Astrocyte (in vitro differentiated cells and primary cell): ENCODE measurements at regions not wholly inside any gene's neighbourhood (a gene's known extent, or its start where the extent isn't known, plus 50 kb on each side); places are given as distances from the start of the nearest gene placed in this dataset.

Source experiments
- DNase-seq: peaks from one replicate; pipeline ENCODE4 v3.0.0-alpha.2; 2010; ENCODE audit warnings: low read depth
- FAIRE-seq: peaks from 2 replicates; lab custom pipeline; 2011; peaks lifted over from hg19 to GRCh38; lab: Jason Lieb, UNC
- H2AFZ ChIP-seq: 2 replicates; pipeline ENCODE4 v1.6.0; 2012; ENCODE audit warnings: low read depth, low read length, inconsistent platforms
- H3K27ac ChIP-seq: 2 replicates; pipeline ENCODE4 v1.5.1; 2011; ENCODE audit warnings: low read depth, low read length, inconsistent platforms
- H3K27me3 ChIP-seq: 2 replicates; pipeline ENCODE4 v1.6.0; 2011; ENCODE audit warnings: low read length, inconsistent platforms; ENCODE audit not compliant: insufficient read depth
- H3K36me3 ChIP-seq: 2 replicates; pipeline ENCODE4 v1.5.1; 2011; ENCODE audit warnings: low read length, inconsistent platforms; ENCODE audit not compliant: insufficient read depth
- H3K4me1 ChIP-seq: 2 replicates; pipeline ENCODE4 v1.5.1; 2011; ENCODE audit warnings: low read length, inconsistent platforms; ENCODE audit not compliant: insufficient read depth
- H3K4me2 ChIP-seq: 2 replicates; pipeline ENCODE4 v1.6.0; 2012; ENCODE audit warnings: low read length, inconsistent platforms
- H3K4me3 ChIP-seq: 2 replicates; pipeline ENCODE4 v1.5.1; 2011; ENCODE audit warnings: low read depth, mild to moderate bottlenecking, low read length, inconsistent platforms; ENCODE audit not compliant: insufficient read depth
- H3K79me2 ChIP-seq: 2 replicates; pipeline ENCODE4 v1.6.0; 2012; ENCODE audit warnings: mild to moderate bottlenecking, low read length, inconsistent platforms; ENCODE audit not compliant: insufficient read depth
- H3K9ac ChIP-seq: 2 replicates; pipeline ENCODE4 v1.6.0; 2012; ENCODE audit warnings: mild to moderate bottlenecking, low read length, inconsistent platforms
- H3K9me3 ChIP-seq: 2 replicates; pipeline ENCODE4 v1.5.1; 2012; ENCODE audit warnings: low read depth, mild to moderate bottlenecking, low read length, inconsistent platforms; ENCODE audit not compliant: insufficient read depth
- H4K20me1 ChIP-seq: 2 replicates; pipeline ENCODE4 v1.6.0; 2012; ENCODE audit warnings: low read length, inconsistent platforms; ENCODE audit not compliant: insufficient read depth
- H3K27ac Mint-ChIP-seq: one replicate; pipeline ENCODE4 v1.8.0; 2021; ENCODE audit warnings: mild to moderate bottlenecking, mixed read lengths; ENCODE audit not compliant: unreplicated experiment
- H3K27me3 Mint-ChIP-seq: one replicate; pipeline ENCODE4 v1.8.0; 2021; ENCODE audit warnings: low read depth, mixed read lengths; ENCODE audit not compliant: unreplicated experiment
- H3K36me3 Mint-ChIP-seq: one replicate; pipeline ENCODE4 v1.8.0; 2021; ENCODE audit warnings: low read depth, mixed read lengths; ENCODE audit not compliant: unreplicated experiment
- H3K4me1 Mint-ChIP-seq: one replicate; pipeline ENCODE4 v1.8.0; 2021; ENCODE audit warnings: low read depth, mixed read lengths; ENCODE audit not compliant: unreplicated experiment
- H3K4me3 Mint-ChIP-seq: one replicate; pipeline ENCODE4 v1.8.0; 2021; ENCODE audit warnings: mild to moderate bottlenecking, moderate library complexity, mixed read lengths; ENCODE audit not compliant: unreplicated experiment
- H3K9me3 Mint-ChIP-seq: one replicate; pipeline ENCODE4 v1.8.0; 2021; ENCODE audit warnings: mild to moderate bottlenecking, mixed read lengths; ENCODE audit not compliant: unreplicated experiment
- EZH2 ChIP-seq: IDR thresholded peaks from 2 replicates; pipeline ENCODE4 v1.6.1; 2012; ENCODE audit warnings: mild to moderate bottlenecking, low read length, inconsistent platforms; ENCODE audit not compliant: insufficient read depth
- TF ChIP-seq, protein P1 (sequence below): IDR thresholded peaks from 2 replicates; pipeline ENCODE4 v1.5.1; 2011; ENCODE audit warnings: low read depth, mild to moderate bottlenecking, inconsistent platforms, low read length, moderate library complexity; ENCODE audit not compliant: insufficient read depth

DNA sequence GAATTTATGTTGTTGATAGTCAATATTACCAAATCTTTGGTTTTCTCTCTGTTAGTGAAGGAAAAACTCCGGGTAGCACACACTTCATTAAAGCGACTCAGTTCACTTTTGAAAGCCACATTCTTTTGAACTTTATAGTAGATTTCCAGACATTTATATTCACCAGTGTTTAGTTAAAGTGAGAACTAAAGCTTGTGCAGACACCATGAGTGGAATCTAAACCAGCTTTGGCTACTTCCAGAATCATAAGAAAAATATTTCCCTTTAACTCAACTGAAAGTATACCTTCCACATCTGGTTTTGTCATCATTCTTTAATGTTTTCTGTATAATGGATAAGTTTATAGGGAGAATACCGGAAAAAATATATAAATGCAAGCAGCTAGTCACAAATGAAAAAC, 92.1 kb upstream of the COL21A1 start:
- no peaks in the 10 kb centered on the region for H3K36me3 Mint-ChIP-seq
- Histone ChIP-seq H3K4me1 (peaks cover 17% of the 10 kb centered on the region), H3K27ac (no peak overlapping the region), H3K79me2 (no peaks in the 10 kb centered on the region), H2AFZ (no peak overlapping the region), H4K20me1 (no peaks in the 10 kb centered on the region), H3K9me3 (no peaks in the 10 kb centered on the region), H3K36me3 (no peaks in the 10 kb centered on the region), H3K4me3 (no peak overlapping the region), H3K4me2 (no peak overlapping the region), H3K27me3 (no peaks in the 10 kb centered on the region), H3K9ac (no peak overlapping the region)
- H3K27ac Mint-ChIP-seq, result no peak overlapping the region
- no peaks in the 10 kb centered on the region for H3K27me3 Mint-ChIP-seq
- DNase-seq (no peak), FAIRE-seq (no peak)
- TF ChIP-seq EZH2, result no peak
- TF ChIP-seq, protein P1, sequence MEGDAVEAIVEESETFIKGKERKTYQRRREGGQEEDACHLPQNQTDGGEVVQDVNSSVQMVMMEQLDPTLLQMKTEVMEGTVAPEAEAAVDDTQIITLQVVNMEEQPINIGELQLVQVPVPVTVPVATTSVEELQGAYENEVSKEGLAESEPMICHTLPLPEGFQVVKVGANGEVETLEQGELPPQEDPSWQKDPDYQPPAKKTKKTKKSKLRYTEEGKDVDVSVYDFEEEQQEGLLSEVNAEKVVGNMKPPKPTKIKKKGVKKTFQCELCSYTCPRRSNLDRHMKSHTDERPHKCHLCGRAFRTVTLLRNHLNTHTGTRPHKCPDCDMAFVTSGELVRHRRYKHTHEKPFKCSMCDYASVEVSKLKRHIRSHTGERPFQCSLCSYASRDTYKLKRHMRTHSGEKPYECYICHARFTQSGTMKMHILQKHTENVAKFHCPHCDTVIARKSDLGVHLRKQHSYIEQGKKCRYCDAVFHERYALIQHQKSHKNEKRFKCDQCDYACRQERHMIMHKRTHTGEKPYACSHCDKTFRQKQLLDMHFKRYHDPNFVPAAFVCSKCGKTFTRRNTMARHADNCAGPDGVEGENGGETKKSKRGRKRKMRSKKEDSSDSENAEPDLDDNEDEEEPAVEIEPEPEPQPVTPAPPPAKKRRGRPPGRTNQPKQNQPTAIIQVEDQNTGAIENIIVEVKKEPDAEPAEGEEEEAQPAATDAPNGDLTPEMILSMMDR, result no peak
- no peak overlapping the region for H3K4me3 Mint-ChIP-seq
- no peaks in the 10 kb centered on the region for H3K4me1 Mint-ChIP-seq
- H3K9me3 Mint-ChIP-seq, result peaks cover 3% of the 10 kb centered on the region

- no peaks in the 10 kb centered on the region for H3K4me1 Mint-ChIP-seq
- H3K36me3 ChIP-seq, result no peaks in the 10 kb centered on the region
- H3K27me3 ChIP-seq, result no peaks in the 10 kb centered on the region
- no peak overlapping the region for H3K27ac Mint-ChIP-seq
- DNase-seq, result peak; percentile 89
- peak overlapping the region; percentile 56 for H3K4me2 ChIP-seq
- H3K9ac ChIP-seq, result peak overlapping the region; percentile 69
- peaks cover 17% of the 10 kb centered on the region for H3K4me1 ChIP-seq
- TF ChIP-seq, protein P1, result no peak
- no peak for TF ChIP-seq EZH2
- H2AFZ ChIP-seq, result no peak overlapping the region
- H3K4me3 ChIP-seq, result peak overlapping the region; percentile 22
- H3K27ac ChIP-seq, result peak overlapping the region; percentile 93
- no peaks in the 10 kb centered on the region for H3K27me3 Mint-ChIP-seq
- no peaks in the 10 kb centered on the region for H3K36me3 Mint-ChIP-seq
- H3K9me3 Mint-ChIP-seq, result peaks cover 3% of the 10 kb centered on the region
- H3K9me3 ChIP-seq, result no peaks in the 10 kb centered on the region
- no peak overlapping the region for H3K4me3 Mint-ChIP-seq
- peak; percentile 52 for FAIRE-seq
- no peaks in the 10 kb centered on the region for H4K20me1 ChIP-seq
- no peaks in the 10 kb centered on the region for H3K79me2 ChIP-seq
These were observed 88.3 kb upstream of the COL21A1 start for GRCh38 chr6:56335726-56336125.

GRCh38 chr6:56334937-56335336, 87.6 kb upstream of the COL21A1 start:
- peak; percentile 90 for FAIRE-seq
- Histone ChIP-seq H3K79me2 (no peaks in the 10 kb centered on the region), H4K20me1 (no peaks in the 10 kb centered on the region), H3K4me1 (peaks cover 17% of the 10 kb centered on the region), H3K36me3 (no peaks in the 10 kb centered on the region), H3K4me3 (no peak overlapping the region), H3K9me3 (no peaks in the 10 kb centered on the region), H3K27ac (peak overlapping the region; percentile 93), H3K27me3 (no peaks in the 10 kb centered on the region), H2AFZ (no peak overlapping the region), H3K9ac (peak overlapping the region; percentile 69), H3K4me2 (peak overlapping the region; percentile 56)
- TF ChIP-seq, protein P1, result no peak
- TF ChIP-seq EZH2, result no peak
- no peaks in the 10 kb centered on the region for H3K4me1 Mint-ChIP-seq
- peak; percentile 79 for DNase-seq
- H3K4me3 Mint-ChIP-seq, result no peak overlapping the region
- H3K36me3 Mint-ChIP-seq, result no peaks in the 10 kb centered on the region
- H3K9me3 Mint-ChIP-seq, result peaks cover 3% of the 10 kb centered on the region
- no peak overlapping the region for H3K27ac Mint-ChIP-seq
- no peaks in the 10 kb centered on the region for H3K27me3 Mint-ChIP-seq
